Fibroblast of skin of left quadriceps (primary cell): ENCODE measurements at regions not wholly inside any gene's neighbourhood (a gene's known extent, or its start where the extent isn't known, plus 50 kb on each side); places are given as distances from the start of the nearest gene placed in this dataset.

Source experiments
- DNase-seq, 2 experiments: peaks; one replicate each; pipeline ENCODE4 v3.0.0-alpha.2; 2013; ENCODE audit warnings: low read depth in 2 of 2

DNA sequence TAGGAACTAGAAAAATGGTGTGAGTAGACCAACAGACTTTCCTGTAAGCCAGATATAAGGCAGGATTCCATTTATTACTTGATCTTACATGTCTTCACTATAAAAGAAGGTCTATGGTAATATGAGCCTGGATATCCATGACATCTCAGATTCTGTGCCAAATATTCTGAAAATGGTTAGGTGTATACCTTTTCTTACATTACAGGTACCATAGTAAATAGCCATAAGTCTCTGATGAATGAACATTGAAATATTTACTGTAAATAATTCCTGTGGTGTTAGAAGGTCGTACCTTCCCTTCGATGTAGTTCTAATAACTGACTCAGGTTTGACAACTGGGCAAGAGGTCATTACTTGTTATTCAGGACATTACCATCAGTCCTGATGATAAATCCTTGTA lies 657.9 kb downstream of the BRINP3 start:
- no peak for DNase-seq

DNA sequence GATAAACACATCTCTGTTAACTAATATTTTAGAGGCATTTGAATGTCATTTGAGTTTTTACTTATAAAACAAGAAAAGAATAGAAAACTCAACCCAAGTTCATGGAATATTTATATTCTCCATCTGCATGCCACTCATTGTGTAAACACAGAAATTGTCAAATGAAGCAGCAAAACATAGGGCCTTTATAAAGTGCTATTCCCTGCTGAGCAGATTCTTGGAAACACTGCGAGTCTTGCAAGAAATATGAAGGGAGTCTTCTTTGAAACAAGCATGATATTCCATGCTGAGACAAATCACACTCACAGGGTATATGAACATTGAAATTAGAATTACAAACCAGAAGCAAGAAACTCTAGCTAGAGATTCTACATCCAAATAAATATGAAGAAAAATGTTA lies 655.8 kb downstream of the BRINP3 start:
- DNase-seq, result no peak

- DNase-seq, result no peak
Measured at GRCh38 chr1:189834813-189835212, 642.9 kb downstream of the BRINP3 start.

DNA sequence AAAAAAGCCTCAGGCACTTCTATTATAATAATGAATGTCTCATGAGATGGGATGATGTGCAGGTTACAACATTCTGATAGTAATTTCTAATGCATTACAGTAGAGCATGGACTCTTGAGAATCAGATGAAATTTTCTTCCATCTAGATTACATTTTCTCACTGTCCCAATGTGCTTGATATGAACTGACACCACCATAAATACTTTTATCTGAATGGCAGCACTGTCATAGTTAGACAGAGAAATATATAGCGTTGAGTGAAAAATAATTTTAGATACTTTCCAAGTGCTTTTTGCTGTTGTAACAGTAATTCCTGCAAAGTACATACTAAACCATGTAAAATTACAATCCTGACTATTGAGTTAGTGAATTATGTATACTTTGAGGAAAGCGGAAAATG lies 630.1 kb downstream of the BRINP3 start:
- DNase-seq, result no peak

DNA sequence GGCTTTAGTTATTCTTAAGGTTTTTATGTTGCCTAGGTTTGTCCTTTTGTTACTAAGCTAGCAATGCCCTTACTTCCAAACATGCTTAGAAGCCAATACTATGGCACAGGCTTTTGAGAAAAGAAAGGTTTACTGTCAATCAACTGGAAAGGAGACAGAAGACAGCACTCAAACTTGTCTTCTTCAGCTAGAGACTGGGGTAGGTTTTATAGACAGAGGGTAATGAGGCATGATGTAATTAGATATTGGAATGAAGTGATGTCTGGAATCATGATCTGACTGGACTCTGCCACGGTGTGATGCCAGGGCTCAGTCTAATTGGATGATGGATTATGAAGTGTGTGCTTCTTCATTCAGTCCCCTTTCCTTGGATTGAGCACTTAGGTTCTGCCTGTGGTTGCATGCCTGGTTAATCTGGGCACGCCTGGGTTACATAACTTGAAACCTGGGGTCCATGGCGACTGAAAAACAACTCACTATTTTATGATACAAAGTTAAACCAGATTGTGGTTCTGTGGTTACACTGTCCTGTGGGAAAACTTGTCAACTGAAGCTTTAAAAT lies 625.8 kb downstream of the BRINP3 start:
- DNase-seq, result no peak

GRCh38 chr1:189859385-189859977 lies 618.2 kb downstream of the BRINP3 start:
- DNase-seq, result no peak

DNA sequence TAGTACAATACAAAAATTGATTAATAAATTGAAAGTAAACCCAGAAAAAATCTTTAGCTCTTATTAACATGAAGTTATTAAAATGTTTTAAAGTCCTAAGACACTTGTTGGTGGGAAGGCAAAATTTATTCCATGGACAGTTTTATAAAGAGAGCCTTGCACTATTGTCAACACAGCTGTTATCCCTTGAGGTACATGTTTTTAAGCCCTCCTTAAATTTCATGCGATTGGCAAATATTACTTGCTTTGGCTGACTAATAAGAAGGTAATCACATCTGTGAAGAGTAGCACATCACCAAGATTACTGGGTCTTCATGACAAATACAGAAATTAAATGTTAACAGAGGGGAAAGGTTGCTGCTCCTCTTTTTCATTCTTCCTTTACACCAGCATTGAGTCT lies 611.1 kb downstream of the BRINP3 start:
- DNase-seq, result no peak

DNA sequence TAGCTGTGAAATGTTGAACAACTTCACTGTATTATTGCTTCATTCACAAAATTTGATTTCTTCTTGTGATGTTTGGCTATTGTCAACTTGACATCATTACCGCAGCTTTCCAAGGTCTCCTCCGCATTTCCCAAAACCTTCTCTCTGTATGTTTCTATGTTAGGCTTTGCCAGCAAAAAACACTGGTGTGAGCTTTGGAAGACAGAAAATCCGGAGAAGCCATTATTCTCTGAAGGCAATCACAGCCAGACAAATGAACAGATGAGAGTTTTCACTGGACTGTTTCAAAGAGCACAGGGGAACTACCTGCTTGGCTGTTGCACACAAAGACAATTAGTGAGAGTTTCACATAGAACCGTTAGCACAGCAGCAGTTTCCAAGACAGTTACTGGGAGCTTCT lies 609.6 kb downstream of the BRINP3 start:
- no peak for DNase-seq

DNA sequence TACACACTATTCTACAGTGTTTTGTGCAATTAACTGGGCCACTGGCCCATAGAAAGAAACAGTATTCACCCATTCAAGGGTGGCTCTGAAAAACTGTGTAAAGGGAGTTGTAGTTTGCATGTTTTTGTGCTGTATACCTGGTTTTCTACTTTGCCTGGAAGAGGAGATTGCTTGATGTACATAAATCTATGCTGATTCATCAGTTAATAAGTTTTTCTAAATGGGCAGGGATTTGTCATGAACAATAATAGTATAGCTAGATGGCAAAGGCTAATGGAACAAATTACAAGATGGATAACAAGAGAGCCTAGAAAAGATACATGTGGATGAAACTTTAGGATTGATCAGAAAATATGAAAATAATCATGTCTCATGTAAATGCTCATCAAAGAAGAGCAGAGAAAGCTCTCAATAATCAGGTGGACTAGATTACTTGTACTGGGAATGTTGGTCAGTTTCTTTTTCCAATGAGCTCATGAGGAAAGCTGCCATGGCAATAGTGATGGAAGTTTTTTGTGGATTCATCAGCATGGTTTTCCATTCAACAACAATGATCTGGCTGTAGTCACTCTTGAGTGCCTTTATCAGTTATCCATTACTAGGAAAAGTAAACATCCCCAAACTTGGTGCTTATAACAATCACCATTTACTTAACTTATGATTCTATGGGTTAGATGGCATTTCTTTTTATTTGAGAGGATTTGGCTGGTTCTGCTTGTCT lies 602.8 kb downstream of the BRINP3 start:
- DNase-seq, result no peak

DNA sequence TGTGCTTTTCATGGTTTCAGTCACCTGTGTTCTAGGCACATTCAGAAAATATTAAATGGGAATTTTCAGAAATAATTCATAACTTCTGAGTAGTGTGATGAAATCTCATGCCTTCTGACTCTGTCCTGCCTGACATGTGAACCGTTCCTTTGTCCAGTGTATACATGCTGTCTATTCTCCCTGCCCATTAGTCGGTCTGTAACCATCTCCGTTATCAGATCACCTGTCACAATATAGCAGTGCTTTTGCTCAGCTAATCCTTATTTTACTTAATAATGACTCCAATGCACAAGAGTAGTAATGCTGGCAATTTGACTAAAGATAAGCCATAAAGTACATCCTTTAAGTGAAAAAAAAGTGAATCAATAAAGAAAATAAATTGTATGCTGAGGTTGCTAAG lies 597.5 kb downstream of the BRINP3 start:
- no peak for DNase-seq

DNA sequence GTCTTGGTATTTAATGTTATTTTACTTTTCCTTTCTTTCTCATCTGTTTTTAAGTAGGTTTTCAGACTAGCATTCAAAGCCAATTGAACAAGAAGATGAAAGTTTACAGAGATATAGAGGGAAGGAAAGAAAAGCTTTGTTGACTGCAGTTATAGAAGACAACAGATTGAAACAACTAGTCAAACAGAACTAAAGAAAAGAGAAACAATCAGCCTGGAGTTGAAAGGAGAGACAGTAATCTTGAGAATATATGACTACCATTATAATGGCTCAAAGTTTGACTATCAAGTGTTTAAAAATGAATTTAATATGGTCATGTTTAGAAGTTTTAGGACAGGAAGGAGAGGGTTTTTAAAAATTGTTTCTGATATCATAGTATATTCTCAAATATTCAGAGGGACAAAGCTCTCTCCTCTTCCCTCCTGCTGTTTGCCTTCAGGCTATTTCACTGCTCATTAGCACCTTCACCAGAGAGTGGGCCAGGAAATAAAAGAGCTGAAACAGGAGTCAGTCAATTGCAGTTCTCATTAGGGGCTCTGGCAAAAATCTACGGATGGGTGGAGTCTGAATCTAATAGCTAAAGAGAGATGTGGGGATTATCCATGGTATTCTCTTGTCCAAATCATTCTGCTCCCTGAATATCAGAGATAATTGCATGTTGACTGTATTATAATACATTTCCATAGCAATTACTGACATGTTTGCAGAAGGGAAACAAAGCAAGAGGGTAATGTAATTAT lies 577.8 kb downstream of the BRINP3 start:
- no peak for DNase-seq

DNA sequence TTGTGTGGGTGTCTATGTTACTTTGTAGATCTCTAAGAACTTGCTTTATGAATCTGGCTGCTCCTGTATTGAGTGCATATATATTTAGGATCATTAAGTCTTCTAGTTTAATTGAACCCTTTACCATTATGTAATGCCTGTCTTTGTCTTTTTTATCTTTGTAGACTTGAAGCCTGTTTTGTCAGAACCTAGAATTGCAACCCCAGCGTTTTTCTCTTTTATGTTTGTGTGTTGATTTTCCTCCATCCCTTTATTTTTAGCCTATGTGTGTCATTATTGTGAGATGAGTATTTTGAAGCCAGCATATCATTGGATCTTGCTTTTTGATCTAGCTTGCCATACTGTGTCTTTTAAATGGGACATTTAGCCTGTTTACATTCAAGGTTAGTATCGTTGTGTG lies 573.2 kb downstream of the BRINP3 start:
- no peak for DNase-seq

DNA sequence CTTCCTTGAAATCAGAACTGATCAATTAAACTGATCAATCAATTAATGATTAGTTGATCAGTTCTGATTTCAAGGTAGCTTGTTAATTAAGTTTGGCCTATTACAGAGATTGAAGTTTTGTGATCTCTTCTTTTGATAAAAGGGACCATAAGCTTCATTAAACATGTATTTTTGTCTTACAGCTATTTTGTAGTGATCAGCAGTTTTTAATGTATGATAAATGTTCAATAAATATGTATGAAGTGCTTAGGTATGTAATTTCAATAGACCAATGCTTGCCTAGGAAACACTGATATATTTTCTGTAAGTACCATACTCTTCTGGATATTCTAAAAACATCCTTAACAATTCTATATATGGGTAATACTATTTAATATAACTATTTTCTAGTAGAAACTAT lies 569.6 kb downstream of the BRINP3 start:
- no peak for DNase-seq

- DNase-seq, result no peak
Measured at GRCh38 chr1:189921613-189922012, 556.1 kb downstream of the BRINP3 start.

GRCh38 chr1:189927641-189928040 lies 550.0 kb downstream of the BRINP3 start:
- no peak for DNase-seq

DNA sequence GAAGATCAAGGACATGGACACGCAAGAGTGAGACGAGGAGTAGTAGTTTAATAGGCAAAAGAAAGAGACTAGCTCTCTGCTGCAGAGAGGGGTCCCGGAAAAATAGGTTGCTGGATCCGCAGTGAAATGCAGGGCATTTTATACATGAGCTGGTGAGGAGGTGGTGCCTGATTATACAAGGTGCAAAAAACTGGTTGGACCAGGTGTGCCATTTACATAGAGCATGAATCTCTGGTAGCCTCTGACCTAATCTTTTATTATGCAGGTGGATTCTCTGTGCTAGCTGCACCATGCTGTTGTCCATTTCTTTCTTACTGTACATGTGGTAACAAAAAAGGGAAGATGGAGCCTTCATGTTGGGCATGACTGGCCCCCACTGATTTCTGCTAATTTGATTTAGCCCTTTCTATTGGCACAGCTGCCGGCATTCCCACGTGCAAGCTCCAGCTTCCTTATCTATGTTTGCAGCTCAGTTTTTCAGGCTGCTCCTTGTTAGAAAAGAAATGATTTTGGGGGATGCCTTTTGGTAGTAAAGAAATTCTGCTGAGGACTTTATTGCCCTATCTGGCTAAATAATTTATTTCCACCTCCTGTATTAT lies 548.1 kb downstream of the BRINP3 start:
- DNase-seq, result no peak

DNA sequence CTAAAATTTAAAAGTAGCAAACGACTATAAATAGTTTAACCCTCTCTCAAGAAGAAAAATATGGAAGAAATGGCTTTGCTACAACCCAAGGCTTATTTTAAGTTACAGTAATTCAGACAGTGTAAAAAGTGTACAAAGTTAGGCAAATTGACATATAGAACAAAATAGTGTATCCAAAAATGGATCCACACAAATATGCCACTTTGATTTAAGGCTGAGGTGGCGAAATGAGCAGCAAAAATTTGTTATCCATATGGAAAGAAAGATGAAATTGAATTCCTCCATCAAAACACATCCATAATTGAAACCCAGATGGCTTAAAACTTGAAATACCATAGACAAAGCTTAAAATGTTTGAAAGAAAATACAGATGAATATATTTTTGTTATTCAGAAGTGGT lies 540.8 kb downstream of the BRINP3 start:
- no peak for DNase-seq

DNA sequence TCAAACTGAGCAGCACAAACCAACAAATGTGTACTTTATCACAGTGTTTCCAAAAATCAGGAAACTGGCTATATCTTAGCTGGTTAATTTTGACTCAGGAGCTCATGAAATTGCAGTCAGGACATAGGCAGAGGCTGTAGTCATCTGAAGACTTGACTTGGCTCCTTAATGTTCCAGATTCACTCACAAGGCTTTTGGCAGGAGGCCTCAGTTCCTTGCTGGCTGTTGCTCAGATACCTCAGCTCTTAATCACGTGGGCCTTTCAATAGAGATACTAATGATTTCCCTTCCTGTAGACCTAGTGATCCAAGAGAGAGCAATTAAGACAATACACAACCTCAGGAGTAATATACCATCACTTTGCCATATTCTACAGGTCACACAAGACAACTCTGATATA lies 537.7 kb downstream of the BRINP3 start:
- peak in 1 of 2 experiments; percentile 1 for DNase-seq

- no peak for DNase-seq
Measured at GRCh38 chr1:189941922-189942321, 535.7 kb downstream of the BRINP3 start.

- DNase-seq, result no peak
Measured at GRCh38 chr1:189958756-189959155, 518.9 kb downstream of the BRINP3 start.

- DNase-seq, result no peak
Measured at GRCh38 chr1:189960769-189961168, 516.9 kb downstream of the BRINP3 start.

GRCh38 chr1:189962181-189962580 lies 515.5 kb downstream of the BRINP3 start:
- peak; percentile 72 to 73 for DNase-seq
